NB4 (cell line): ENCODE measurements at regions not wholly inside any gene's neighbourhood (a gene's known extent, or its start where the extent isn't known, plus 50 kb on each side); places are given as distances from the start of the nearest gene placed in this dataset.

Source experiments
- CTCF ChIP-seq: IDR thresholded peaks from one replicate; pipeline ENCODE4 v1.5.1; 2012; ENCODE audit warnings: low read depth, low read length
- POLR2A ChIP-seq: IDR thresholded peaks from 2 replicates; pipeline ENCODE4 v1.6.1; 2011; ENCODE audit warnings: mild to moderate bottlenecking; ENCODE audit not compliant: insufficient read length; ENCODE audit errors: extremely low read depth

GRCh38 chr13:54965881-54966280 lies 1937.3 kb downstream of the OLFM4 start:
- TF ChIP-seq POLR2A (no peak), CTCF (no peak)
